ENCODE measurements at regions not wholly inside any gene's neighbourhood (a gene's known extent, or its start where the extent isn't known, plus 50 kb on each side); places are given as distances from the start of the nearest gene placed in this dataset.

DNA sequence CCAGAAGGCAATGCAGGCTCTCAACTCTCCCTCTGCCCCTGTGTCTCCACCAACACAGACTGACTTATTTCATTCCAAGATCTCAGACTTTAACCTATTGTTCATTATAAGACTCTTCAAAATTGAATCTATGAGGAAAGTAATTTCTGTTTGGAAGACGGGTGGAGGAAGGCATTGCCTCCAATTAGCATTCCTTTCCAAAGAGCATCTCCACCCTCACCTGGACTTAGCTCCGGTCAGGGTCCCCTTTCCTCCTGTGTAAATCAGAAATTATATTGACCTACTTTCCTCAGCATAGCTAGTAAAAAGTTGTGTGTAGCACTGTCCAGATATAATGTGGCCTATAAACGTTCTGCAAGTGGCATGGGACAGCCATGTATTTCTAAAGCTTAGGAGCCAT is 230.4 kb upstream of the ACVR2A start:
- Histone ChIP-seq H3K36me3 (ENCODE audit: insufficient read depth, low read length, poor library complexity, severe bottlenecking) (no peaks in the 10 kb centered on the region), H3K4me3 (ENCODE audit: low read depth, low read length, poor library complexity, severe bottlenecking) (no peak overlapping the region), H3K27ac (ENCODE audit: low read depth, low read length, poor library complexity, severe bottlenecking) (no peak overlapping the region), H3K4me1 (ENCODE audit: insufficient read depth, low read length, poor library complexity, severe bottlenecking) (no peaks in the 10 kb centered on the region), H3K27me3 (replicated peaks; ENCODE audit: insufficient read depth, low read depth, low read length, poor library complexity) (no peaks in the 10 kb centered on the region), H3K9me3 (ENCODE audit: low read depth, low read length, poor library complexity, severe bottlenecking) (no peaks in the 10 kb centered on the region)
- POLR2A ChIA-PET (ENCODE audit: low non-redundant PET), result no interaction called here
- CTCF ChIA-PET, result no interaction called here
- intact Hi-C loops (cut with micrococcal nuclease; ENCODE audit: unreplicated experiment), result no loop called here
- no TSS peak for BruUV-seq (replicated peaks)
- TF ChIP-seq EZH2 (IDR thresholded peaks at IDR 0.05; ENCODE audit: borderline replicate concordance, low read depth, low read length, poor library complexity, severe bottlenecking), result no peak
- TF ChIP-seq, protein P1, sequence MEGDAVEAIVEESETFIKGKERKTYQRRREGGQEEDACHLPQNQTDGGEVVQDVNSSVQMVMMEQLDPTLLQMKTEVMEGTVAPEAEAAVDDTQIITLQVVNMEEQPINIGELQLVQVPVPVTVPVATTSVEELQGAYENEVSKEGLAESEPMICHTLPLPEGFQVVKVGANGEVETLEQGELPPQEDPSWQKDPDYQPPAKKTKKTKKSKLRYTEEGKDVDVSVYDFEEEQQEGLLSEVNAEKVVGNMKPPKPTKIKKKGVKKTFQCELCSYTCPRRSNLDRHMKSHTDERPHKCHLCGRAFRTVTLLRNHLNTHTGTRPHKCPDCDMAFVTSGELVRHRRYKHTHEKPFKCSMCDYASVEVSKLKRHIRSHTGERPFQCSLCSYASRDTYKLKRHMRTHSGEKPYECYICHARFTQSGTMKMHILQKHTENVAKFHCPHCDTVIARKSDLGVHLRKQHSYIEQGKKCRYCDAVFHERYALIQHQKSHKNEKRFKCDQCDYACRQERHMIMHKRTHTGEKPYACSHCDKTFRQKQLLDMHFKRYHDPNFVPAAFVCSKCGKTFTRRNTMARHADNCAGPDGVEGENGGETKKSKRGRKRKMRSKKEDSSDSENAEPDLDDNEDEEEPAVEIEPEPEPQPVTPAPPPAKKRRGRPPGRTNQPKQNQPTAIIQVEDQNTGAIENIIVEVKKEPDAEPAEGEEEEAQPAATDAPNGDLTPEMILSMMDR (conservative IDR thresholded peaks at IDR 0.05; ENCODE audit: low read depth, low read length), result no peak
- no peak for DNase-seq (ENCODE audit: low spot score)

DNA sequence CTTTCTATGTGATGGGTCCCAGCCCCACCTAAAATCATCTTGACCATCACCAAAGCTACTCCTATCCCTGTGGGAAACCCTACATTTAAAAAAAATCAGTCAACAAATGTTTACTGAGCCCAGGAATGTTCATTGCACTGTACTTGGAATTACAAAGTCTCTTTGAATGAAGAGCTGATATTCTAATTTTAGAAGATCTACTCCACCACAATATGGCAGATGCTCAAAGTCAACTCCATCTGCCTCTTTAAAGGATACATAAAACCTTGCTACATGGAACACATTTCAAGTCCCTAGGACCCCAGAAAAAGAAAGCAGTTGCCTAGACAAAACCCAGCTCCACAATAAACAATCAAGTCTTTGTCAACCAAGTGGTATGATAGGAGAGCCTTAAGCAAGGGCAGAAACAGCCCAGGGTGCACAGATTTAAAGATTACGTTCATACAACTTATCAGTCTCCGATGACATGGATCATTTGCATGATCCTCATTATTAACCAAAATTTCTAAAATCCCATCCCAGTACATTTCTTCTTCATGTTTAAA is 234.3 kb upstream of the ACVR2A start:
- CTCF ChIA-PET, result no interaction called here
- Histone ChIP-seq H3K4me3 (ENCODE audit: low read depth, low read length, poor library complexity, severe bottlenecking) (no peak overlapping the region), H3K27ac (ENCODE audit: low read depth, low read length, poor library complexity, severe bottlenecking) (no peak overlapping the region), H3K27me3 (replicated peaks; ENCODE audit: insufficient read depth, low read depth, low read length, poor library complexity) (no peaks in the 10 kb centered on the region), H3K9me3 (ENCODE audit: low read depth, low read length, poor library complexity, severe bottlenecking) (no peaks in the 10 kb centered on the region), H3K36me3 (ENCODE audit: insufficient read depth, low read length, poor library complexity, severe bottlenecking) (no peaks in the 10 kb centered on the region), H3K4me1 (ENCODE audit: insufficient read depth, low read length, poor library complexity, severe bottlenecking) (no peaks in the 10 kb centered on the region)
- TF ChIP-seq, protein P1 (conservative IDR thresholded peaks at IDR 0.05; ENCODE audit: low read depth, low read length), result no peak
- no peak for TF ChIP-seq EZH2 (IDR thresholded peaks at IDR 0.05; ENCODE audit: borderline replicate concordance, low read depth, low read length, poor library complexity, severe bottlenecking)
- intact Hi-C loops (cut with micrococcal nuclease; ENCODE audit: unreplicated experiment), result no loop called here
- POLR2A ChIA-PET (ENCODE audit: low non-redundant PET), result interaction anchor here (0.7 kb wide), 1 partner anchor 170 kb away, joined by 7 read pairs; no protein-coding TSS in a partner anchor
- no TSS peak for BruUV-seq (replicated peaks)
- no peak for DNase-seq (ENCODE audit: low spot score)

DNA sequence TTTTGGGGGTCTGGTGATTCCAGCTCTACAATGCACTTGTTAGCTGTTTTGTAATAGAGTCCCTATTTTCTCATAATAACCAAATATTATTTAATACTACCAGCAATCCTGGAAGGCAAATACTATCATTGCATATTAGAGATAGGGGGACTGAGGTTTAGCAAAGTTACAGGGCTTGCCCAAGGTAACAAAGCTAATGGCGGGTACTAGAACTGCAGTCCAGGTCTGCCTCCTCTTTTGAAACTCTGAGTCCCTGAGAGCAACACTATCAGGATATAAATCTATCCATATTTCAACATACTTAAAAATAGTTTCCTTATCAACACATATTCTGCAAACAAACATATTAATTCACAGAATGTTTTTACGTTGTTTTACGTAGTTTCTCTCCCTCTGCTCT is 235.5 kb upstream of the ACVR2A start:
- Histone ChIP-seq H3K4me1 (ENCODE audit: insufficient read depth, low read length, poor library complexity, severe bottlenecking) (no peaks in the 10 kb centered on the region), H3K9me3 (ENCODE audit: low read depth, low read length, poor library complexity, severe bottlenecking) (no peaks in the 10 kb centered on the region), H3K27ac (ENCODE audit: low read depth, low read length, poor library complexity, severe bottlenecking) (no peak overlapping the region), H3K27me3 (replicated peaks; ENCODE audit: insufficient read depth, low read depth, low read length, poor library complexity) (no peaks in the 10 kb centered on the region), H3K36me3 (ENCODE audit: insufficient read depth, low read length, poor library complexity, severe bottlenecking) (no peaks in the 10 kb centered on the region), H3K4me3 (ENCODE audit: low read depth, low read length, poor library complexity, severe bottlenecking) (no peak overlapping the region)
- no peak for TF ChIP-seq EZH2 (IDR thresholded peaks at IDR 0.05; ENCODE audit: borderline replicate concordance, low read depth, low read length, poor library complexity, severe bottlenecking)
- TF ChIP-seq, protein P1 (conservative IDR thresholded peaks at IDR 0.05; ENCODE audit: low read depth, low read length), result no peak
- no TSS peak for BruUV-seq (replicated peaks)
- no peak for DNase-seq (ENCODE audit: low spot score)
- intact Hi-C loops (cut with micrococcal nuclease; ENCODE audit: unreplicated experiment), result no loop called here
- ChIA-PET CTCF (no interaction called here), POLR2A (ENCODE audit: low non-redundant PET) (no interaction called here)
